ENCODE measurements at regions not wholly inside any gene's neighbourhood (a gene's known extent, or its start where the extent isn't known, plus 50 kb on each side); places are given as distances from the start of the nearest gene placed in this dataset.
A peak's percentile ranks its signal among the peaks of the same experiment; 100 is the strongest.
"Not testable (repeated sequence)": the region's sequence is repeated elsewhere in the genome, so short reads cannot be mapped to it uniquely, and the experiment has no call there.

GRCh38 chr7:149598721-149599308 lies 101.2 kb upstream of the ZNF746 start:
- intact Hi-C loops (cut with DNase I): no loop called here
- H3K9me3 ChIP-seq (ENCODE audit: control insufficient read depth, low read length): no peaks in the 10 kb centered on the region
- DNase-seq (no peak), ATAC-seq (peak; percentile 44)
- no peaks in the 10 kb centered on the region for H3K27me3 ChIP-seq (ENCODE audit: control insufficient read depth, insufficient read depth)
- peaks cover 2% of the 10 kb centered on the region for H3K4me1 ChIP-seq (ENCODE audit: control insufficient read depth, insufficient read depth, low read length)
- no peak overlapping the region for H3K27ac ChIP-seq (ENCODE audit: low read length)
- H3K4me3 ChIP-seq (ENCODE audit: low read length): no peak overlapping the region
- WGBS: 74% methylated on average over 1 of the region's 1 CpG

- H3K4me1 ChIP-seq (ENCODE audit: control insufficient read depth, insufficient read depth, low read length); H3K27me3 ChIP-seq (ENCODE audit: control insufficient read depth, insufficient read depth); H3K27ac ChIP-seq (ENCODE audit: low read length); DNase-seq; intact Hi-C loops (cut with DNase I); H3K4me3 ChIP-seq (ENCODE audit: low read length); H3K9me3 ChIP-seq (ENCODE audit: control insufficient read depth, low read length); ATAC-seq: not testable (repeated sequence)
- WGBS: 97% methylated on average over 2 of the region's 2 CpGs
These were observed 100.2 kb upstream of the ZNF746 start for GRCh38 chr7:149597789-149598188.

- H3K4me3 ChIP-seq (ENCODE audit: low read length): no peak overlapping the region
- intact Hi-C loops (cut with DNase I): no loop called here
- no peaks in the 10 kb centered on the region for H3K27me3 ChIP-seq (ENCODE audit: control insufficient read depth, insufficient read depth)
- WGBS: 80% methylated on average over 2 of the region's 2 CpGs
- H3K4me1 ChIP-seq (ENCODE audit: control insufficient read depth, insufficient read depth, low read length): no peaks in the 10 kb centered on the region
- DNase-seq: no peak
- no peak overlapping the region for H3K27ac ChIP-seq (ENCODE audit: low read length)
- ATAC-seq: no peak
- no peaks in the 10 kb centered on the region for H3K9me3 ChIP-seq (ENCODE audit: control insufficient read depth, low read length)
These were observed 97.9 kb upstream of the ZNF746 start for GRCh38 chr7:149595541-149595940.

- no peak for ATAC-seq
- 96% methylated on average over 4 of the region's 4 CpGs for WGBS
- no peaks in the 10 kb centered on the region for H3K27me3 ChIP-seq (ENCODE audit: control insufficient read depth, insufficient read depth)
- H3K9me3 ChIP-seq (ENCODE audit: control insufficient read depth, low read length): no peaks in the 10 kb centered on the region
- intact Hi-C loops (cut with DNase I): no loop called here
- H3K4me3 ChIP-seq (ENCODE audit: low read length): no peak overlapping the region
- no peak overlapping the region for H3K27ac ChIP-seq (ENCODE audit: low read length)
- no peak for DNase-seq
- no peaks in the 10 kb centered on the region for H3K4me1 ChIP-seq (ENCODE audit: control insufficient read depth, insufficient read depth, low read length)
These were observed 97.5 kb upstream of the ZNF746 start for GRCh38 chr7:149595078-149595477.

- Histone ChIP-seq H3K27ac (ENCODE audit: low read length) (no peak overlapping the region), H3K27me3 (ENCODE audit: control insufficient read depth, insufficient read depth) (no peaks in the 10 kb centered on the region), H3K4me3 (ENCODE audit: low read length) (no peak overlapping the region), H3K4me1 (ENCODE audit: control insufficient read depth, insufficient read depth, low read length) (no peaks in the 10 kb centered on the region), H3K9me3 (ENCODE audit: control insufficient read depth, low read length) (no peaks in the 10 kb centered on the region)
- no peak for ATAC-seq
- no peak for DNase-seq
- intact Hi-C loops (cut with DNase I): no loop called here
- WGBS: 92% methylated on average over 1 of the region's 1 CpG
These were observed 91.3 kb upstream of the ZNF746 start for GRCh38 chr7:149588930-149589329.

GRCh38 chr7:149586646-149587645 lies 89.3 kb upstream of the ZNF746 start:
- ATAC-seq (no peak), DNase-seq (no peak)
- Histone ChIP-seq H3K9me3 (ENCODE audit: control insufficient read depth, low read length) (no peaks in the 10 kb centered on the region), H3K4me1 (ENCODE audit: control insufficient read depth, insufficient read depth, low read length) (no peaks in the 10 kb centered on the region), H3K27me3 (ENCODE audit: control insufficient read depth, insufficient read depth) (no peaks in the 10 kb centered on the region), H3K27ac (ENCODE audit: low read length) (no peak overlapping the region), H3K4me3 (ENCODE audit: low read length) (no peak overlapping the region)
- intact Hi-C loops (cut with DNase I): no loop called here
- 82% methylated on average over 10 of the region's 10 CpGs for WGBS

- ATAC-seq (no peak), DNase-seq (no peak)
- H3K4me3 ChIP-seq (ENCODE audit: low read length): no peak overlapping the region
- H3K4me1 ChIP-seq (ENCODE audit: control insufficient read depth, insufficient read depth, low read length): no peaks in the 10 kb centered on the region
- 98% methylated on average over 4 of the region's 4 CpGs for WGBS
- H3K27ac ChIP-seq (ENCODE audit: low read length): no peak overlapping the region
- H3K27me3 ChIP-seq (ENCODE audit: control insufficient read depth, insufficient read depth): no peaks in the 10 kb centered on the region
- no peaks in the 10 kb centered on the region for H3K9me3 ChIP-seq (ENCODE audit: control insufficient read depth, low read length)
- intact Hi-C loops (cut with DNase I): no loop called here
These were observed 86.9 kb upstream of the ZNF746 start for GRCh38 chr7:149584530-149584929.

- 98% methylated on average over 2 of the region's 2 CpGs for WGBS
- Histone ChIP-seq H3K4me3 (ENCODE audit: low read length) (no peak overlapping the region), H3K27ac (ENCODE audit: low read length) (no peak overlapping the region), H3K9me3 (ENCODE audit: control insufficient read depth, low read length) (no peaks in the 10 kb centered on the region), H3K4me1 (ENCODE audit: control insufficient read depth, insufficient read depth, low read length) (no peaks in the 10 kb centered on the region), H3K27me3 (ENCODE audit: control insufficient read depth, insufficient read depth) (no peaks in the 10 kb centered on the region)
- DNase-seq (no peak), ATAC-seq (no peak)
- intact Hi-C loops (cut with DNase I): no loop called here
These were observed 86.4 kb upstream of the ZNF746 start for GRCh38 chr7:149584009-149584408.

- H3K4me3 ChIP-seq (ENCODE audit: low read length): no peak overlapping the region
- over 99% methylated on average over 6 of the region's 6 CpGs for WGBS
- H3K27me3 ChIP-seq (ENCODE audit: control insufficient read depth, insufficient read depth): no peaks in the 10 kb centered on the region
- intact Hi-C loops (cut with DNase I): no loop called here
- no peaks in the 10 kb centered on the region for H3K4me1 ChIP-seq (ENCODE audit: control insufficient read depth, insufficient read depth, low read length)
- no peak overlapping the region for H3K27ac ChIP-seq (ENCODE audit: low read length)
- DNase-seq (no peak), ATAC-seq (no peak)
- H3K9me3 ChIP-seq (ENCODE audit: control insufficient read depth, low read length): no peaks in the 10 kb centered on the region
These were observed 82.7 kb upstream of the ZNF746 start for GRCh38 chr7:149580328-149580727.

- DNase-seq; H3K27me3 ChIP-seq (ENCODE audit: control insufficient read depth, insufficient read depth); intact Hi-C loops (cut with DNase I); H3K9me3 ChIP-seq (ENCODE audit: control insufficient read depth, low read length); ATAC-seq; H3K27ac ChIP-seq (ENCODE audit: low read length); H3K4me1 ChIP-seq (ENCODE audit: control insufficient read depth, insufficient read depth, low read length); H3K4me3 ChIP-seq (ENCODE audit: low read length): not testable (repeated sequence)
- 99% methylated on average over 19 of the region's 19 CpGs for WGBS
These were observed 81.8 kb upstream of the ZNF746 start for GRCh38 chr7:149579365-149579764.

- ATAC-seq; H3K4me1 ChIP-seq (ENCODE audit: control insufficient read depth, insufficient read depth, low read length); H3K9me3 ChIP-seq (ENCODE audit: control insufficient read depth, low read length); H3K27me3 ChIP-seq (ENCODE audit: control insufficient read depth, insufficient read depth); H3K4me3 ChIP-seq (ENCODE audit: low read length); intact Hi-C loops (cut with DNase I); H3K27ac ChIP-seq (ENCODE audit: low read length); DNase-seq: not testable (repeated sequence)
- 98% methylated on average over 2 of the region's 2 CpGs for WGBS
These were observed 76.8 kb upstream of the ZNF746 start for GRCh38 chr7:149574428-149574827.
